ENCODE measurements at regions not wholly inside any gene's neighbourhood (a gene's known extent, or its start where the extent isn't known, plus 50 kb on each side); places are given as distances from the start of the nearest gene placed in this dataset.

- DNase-seq (ENCODE audit: extremely low read depth in 1 of 11, low read depth in 9 of 11, low spot score in 4 of 11) = no peak
Observed at GRCh38 chr3:139870000-139870675, 64.8 kb upstream of the CLSTN2 start.

GRCh38 chr3:139868773-139869172 is 66.2 kb upstream of the CLSTN2 start:
- no peak for DNase-seq (ENCODE audit: extremely low read depth in 1 of 11, low read depth in 9 of 11, low spot score in 4 of 11)

- DNase-seq (ENCODE audit: extremely low read depth in 1 of 11, low read depth in 9 of 11, low spot score in 4 of 11) = no peak
Observed at GRCh38 chr3:139848660-139849059, 86.3 kb upstream of the CLSTN2 start.

- DNase-seq (ENCODE audit: extremely low read depth in 1 of 11, low read depth in 9 of 11, low spot score in 4 of 11) = no peak
Observed at GRCh38 chr3:139846729-139847128, 88.3 kb upstream of the CLSTN2 start.

- DNase-seq (ENCODE audit: extremely low read depth in 1 of 11, low read depth in 9 of 11, low spot score in 4 of 11) = no peak
Observed at GRCh38 chr3:139839659-139840058, 95.3 kb upstream of the CLSTN2 start.

GRCh38 chr3:139839014-139839413 is 96.0 kb upstream of the CLSTN2 start:
- DNase-seq (ENCODE audit: extremely low read depth in 1 of 11, low read depth in 9 of 11, low spot score in 4 of 11) = no peak

- DNase-seq (ENCODE audit: extremely low read depth in 1 of 11, low read depth in 9 of 11, low spot score in 4 of 11) = no peak
Observed at GRCh38 chr3:139838269-139838957, 96.6 kb upstream of the CLSTN2 start.

GRCh38 chr3:139836698-139837464 is 98.1 kb upstream of the CLSTN2 start:
- no peak for DNase-seq (ENCODE audit: extremely low read depth in 1 of 11, low read depth in 9 of 11, low spot score in 4 of 11)

- no peak for DNase-seq (ENCODE audit: extremely low read depth in 1 of 11, low read depth in 9 of 11, low spot score in 4 of 11)
Observed at GRCh38 chr3:139835830-139836683, 98.9 kb upstream of the CLSTN2 start.

GRCh38 chr3:139832998-139833397 is 102.0 kb upstream of the CLSTN2 start:
- no peak for DNase-seq (ENCODE audit: extremely low read depth in 1 of 11, low read depth in 9 of 11, low spot score in 4 of 11)

- peak in 2 of 11 donors; percentile 0 to 6 for DNase-seq (ENCODE audit: extremely low read depth in 1 of 11, low read depth in 9 of 11, low spot score in 4 of 11)
Observed at GRCh38 chr3:139830817-139831216, 104.2 kb upstream of the CLSTN2 start.

GRCh38 chr3:139827833-139828232 is 107.2 kb upstream of the CLSTN2 start:
- DNase-seq (ENCODE audit: extremely low read depth in 1 of 11, low read depth in 9 of 11, low spot score in 4 of 11) = no peak

- DNase-seq (ENCODE audit: extremely low read depth in 1 of 11, low read depth in 9 of 11, low spot score in 4 of 11) = no peak
Observed at GRCh38 chr3:139824864-139825263, 110.1 kb upstream of the CLSTN2 start.

- DNase-seq (ENCODE audit: extremely low read depth in 1 of 11, low read depth in 9 of 11, low spot score in 4 of 11) = no peak
Observed at GRCh38 chr3:139814646-139815045, 120.3 kb upstream of the CLSTN2 start.

- no peak for DNase-seq (ENCODE audit: extremely low read depth in 1 of 11, low read depth in 9 of 11, low spot score in 4 of 11)
Observed at GRCh38 chr3:139811331-139811730, 123.7 kb upstream of the CLSTN2 start.

- DNase-seq (ENCODE audit: extremely low read depth in 1 of 11, low read depth in 9 of 11, low spot score in 4 of 11) = no peak
Observed at GRCh38 chr3:139808201-139808600, 126.8 kb upstream of the CLSTN2 start.

- no peak for DNase-seq (ENCODE audit: extremely low read depth in 1 of 11, low read depth in 9 of 11, low spot score in 4 of 11)
Observed at GRCh38 chr3:139803294-139803693, 125.5 kb upstream of the NMNAT3 start.

- DNase-seq (ENCODE audit: extremely low read depth in 1 of 11, low read depth in 9 of 11, low spot score in 4 of 11) = peak in 10 of 11 donors; percentile 26 to 70 (median 56)
Observed at GRCh38 chr3:139797724-139798343, 120.1 kb upstream of the NMNAT3 start.
